ENCODE measurements at regions not wholly inside any gene's neighbourhood (a gene's known extent, or its start where the extent isn't known, plus 50 kb on each side); places are given as distances from the start of the nearest gene placed in this dataset.

- TF ChIP-seq CTCF (conservative IDR thresholded peaks at IDR 0.05; ENCODE audit: low read depth, low read length), result no peak
- TF ChIP-seq EZH2 (IDR thresholded peaks at IDR 0.05; ENCODE audit: borderline replicate concordance, low read depth, low read length, poor library complexity, severe bottlenecking), result no peak
Observed at GRCh38 chr9:68629042-68629441, 76.0 kb upstream of the PIP5K1B start.

Data from A673 (cell line).